Left hindlimb (tissue), 1 donor: ENCODE measurements at regions not wholly inside any gene's neighbourhood (a gene's known extent, or its start where the extent isn't known, plus 50 kb on each side); places are given as distances from the start of the nearest gene placed in this dataset.

Experiments
- DNase-seq: peaks from one replicate; pipeline ENCODE4 v3.0.0-alpha.2; 2018

- DNase-seq: no peak
These were observed 286.5 kb downstream of the PCDH17 start for GRCh38 chr13:57918086-57918485.

GRCh38 chr13:57918913-57919312 lies 287.4 kb downstream of the PCDH17 start:
- no peak for DNase-seq

GRCh38 chr13:57925250-57925649 lies 293.7 kb downstream of the PCDH17 start:
- DNase-seq: no peak

- DNase-seq: no peak
These were observed 294.2 kb downstream of the PCDH17 start for GRCh38 chr13:57925751-57926150.

- DNase-seq: no peak
These were observed 300.5 kb downstream of the PCDH17 start for GRCh38 chr13:57932061-57932460.

- no peak for DNase-seq
These were observed 302.1 kb downstream of the PCDH17 start for GRCh38 chr13:57933606-57934005.

- no peak for DNase-seq
These were observed 304.4 kb downstream of the PCDH17 start for GRCh38 chr13:57935965-57936364.

- DNase-seq: no peak
These were observed 314.8 kb downstream of the PCDH17 start for GRCh38 chr13:57946361-57946760.

- DNase-seq: no peak
These were observed 317.3 kb downstream of the PCDH17 start for GRCh38 chr13:57948884-57949283.

- no peak for DNase-seq
These were observed 338.4 kb downstream of the PCDH17 start for GRCh38 chr13:57969951-57970350.

GRCh38 chr13:57970404-57970803 lies 338.9 kb downstream of the PCDH17 start:
- DNase-seq: no peak

- DNase-seq: no peak
These were observed 351.2 kb downstream of the PCDH17 start for GRCh38 chr13:57982782-57983181.

GRCh38 chr13:57988276-57988675 lies 356.7 kb downstream of the PCDH17 start:
- no peak for DNase-seq

GRCh38 chr13:57991041-57991440 lies 359.5 kb downstream of the PCDH17 start:
- DNase-seq: no peak

- no peak for DNase-seq
These were observed 360.9 kb downstream of the PCDH17 start for GRCh38 chr13:57992416-57992815.

- no peak for DNase-seq
These were observed 365.2 kb downstream of the PCDH17 start for GRCh38 chr13:57996717-57997116.

- DNase-seq: no peak
These were observed 373.2 kb downstream of the PCDH17 start for GRCh38 chr13:58004751-58005150.

- no peak for DNase-seq
These were observed 386.5 kb downstream of the PCDH17 start for GRCh38 chr13:58018020-58018419.

- DNase-seq: no peak
These were observed 387.3 kb downstream of the PCDH17 start for GRCh38 chr13:58018865-58019264.

- no peak for DNase-seq
These were observed 392.6 kb downstream of the PCDH17 start for GRCh38 chr13:58024103-58024502.

- no peak for DNase-seq
These were observed 394.3 kb downstream of the PCDH17 start for GRCh38 chr13:58025821-58026220.

- no peak for DNase-seq
These were observed 401.3 kb downstream of the PCDH17 start for GRCh38 chr13:58032676-58033460.

GRCh38 chr13:58043971-58044370 lies 412.4 kb downstream of the PCDH17 start:
- DNase-seq: no peak

- no peak for DNase-seq
These were observed 417.1 kb downstream of the PCDH17 start for GRCh38 chr13:58048670-58049069.

GRCh38 chr13:58051396-58051795 lies 419.9 kb downstream of the PCDH17 start:
- DNase-seq: no peak
